ENCODE measurements at regions not wholly inside any gene's neighbourhood (a gene's known extent, or its start where the extent isn't known, plus 50 kb on each side); places are given as distances from the start of the nearest gene placed in this dataset.

DNA sequence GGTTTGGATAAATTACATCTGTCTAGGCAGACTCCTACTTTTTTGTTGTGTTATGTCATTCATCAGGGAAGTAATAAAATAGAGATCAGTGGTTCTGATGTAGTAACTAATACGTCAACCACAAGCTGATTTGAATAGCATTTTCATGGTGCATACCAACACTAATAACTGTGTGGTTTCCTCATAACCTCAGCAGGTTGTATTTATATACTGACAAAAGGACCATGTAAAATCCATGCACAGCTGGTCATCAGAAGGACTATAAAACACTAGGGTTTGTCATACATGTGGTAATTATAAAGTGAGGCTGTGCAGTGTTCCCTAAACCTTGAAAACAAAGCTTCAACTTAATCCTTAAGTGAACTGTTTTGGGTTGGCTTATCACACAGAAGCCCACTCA is 216.8 kb upstream of the RBMS3 start:
- no peak for DNase-seq (ENCODE audit: low spot score)

DNA sequence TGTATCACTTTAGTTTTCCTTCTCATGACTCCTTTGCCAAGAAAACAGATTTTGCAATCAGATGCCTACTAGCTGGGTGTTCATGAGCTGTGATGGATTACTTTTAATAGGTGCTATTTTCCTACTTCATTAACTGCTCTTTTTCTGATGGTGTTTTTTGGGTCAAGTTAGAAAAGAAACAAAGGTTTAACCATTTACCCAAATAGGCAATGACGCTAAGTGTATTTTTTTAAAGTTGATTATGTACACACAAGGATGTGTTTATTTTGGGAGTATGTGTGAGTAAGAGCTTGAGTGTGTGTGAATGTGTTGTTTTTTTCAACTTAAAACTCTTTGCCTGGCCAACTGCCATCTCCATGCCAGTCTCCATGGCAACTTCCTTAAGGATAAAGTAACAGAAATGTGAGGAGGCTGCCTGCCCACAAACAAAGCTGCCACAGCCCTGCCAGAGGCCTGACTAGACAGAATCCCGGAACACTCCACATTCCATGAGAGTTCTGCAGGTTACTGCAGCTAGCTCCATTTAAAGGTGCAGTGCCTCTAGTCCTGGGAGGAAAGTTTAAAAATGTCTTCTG is 215.6 kb upstream of the RBMS3 start:
- DNase-seq (ENCODE audit: low spot score), result peak; percentile 51

DNA sequence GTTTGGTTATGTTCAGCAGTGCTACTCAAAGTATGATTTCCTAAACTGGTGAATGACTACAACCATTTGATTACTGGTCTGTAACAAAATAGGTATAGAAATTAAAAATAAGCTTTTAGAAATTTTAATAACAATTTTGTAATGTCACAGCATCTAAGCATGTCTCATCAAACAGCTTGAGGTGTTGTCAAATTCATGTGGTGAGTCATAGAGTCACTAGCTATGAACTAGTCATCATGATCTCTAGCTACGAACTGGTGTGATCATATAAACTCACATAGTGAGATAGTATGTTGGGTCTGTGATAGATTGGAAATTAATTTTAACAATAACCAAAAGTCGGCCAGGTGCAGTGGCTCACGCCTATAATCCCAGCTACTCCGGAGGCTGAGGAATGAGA is 213.9 kb upstream of the RBMS3 start:
- DNase-seq (ENCODE audit: low spot score), result no peak

DNA sequence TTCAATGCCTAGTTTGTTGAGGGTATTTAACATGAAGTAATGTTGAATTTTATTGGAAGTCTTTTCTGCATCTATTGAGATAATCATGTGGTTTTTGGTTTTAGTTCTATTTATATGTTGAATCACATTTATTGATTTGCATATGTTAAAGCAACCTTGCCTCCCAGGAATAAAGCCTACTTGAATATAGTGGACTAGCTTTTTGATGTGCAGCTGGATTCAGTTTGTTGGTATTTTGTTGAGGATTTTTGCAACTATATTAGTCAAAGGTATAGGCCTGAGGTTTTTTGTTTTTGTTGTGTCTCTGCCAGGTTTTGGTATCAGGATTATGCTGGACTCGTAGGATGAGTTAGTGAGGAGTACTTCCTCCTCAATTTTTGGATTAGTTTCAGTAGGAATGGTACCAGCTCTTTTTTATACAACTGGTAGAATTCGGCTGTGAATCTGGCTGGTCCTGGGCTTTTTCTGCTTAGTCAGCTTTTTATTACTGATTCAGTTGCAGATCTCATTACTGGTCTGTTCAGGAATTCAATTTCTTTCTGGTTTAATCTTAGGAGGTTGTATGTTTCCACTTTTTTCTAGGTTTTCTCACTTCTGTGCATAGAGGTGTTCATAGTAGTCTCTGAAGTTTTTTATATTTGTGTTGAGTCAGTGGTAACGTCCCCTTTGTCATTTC is 209.8 kb upstream of the RBMS3 start:
- DNase-seq (ENCODE audit: low spot score), result no peak

DNA sequence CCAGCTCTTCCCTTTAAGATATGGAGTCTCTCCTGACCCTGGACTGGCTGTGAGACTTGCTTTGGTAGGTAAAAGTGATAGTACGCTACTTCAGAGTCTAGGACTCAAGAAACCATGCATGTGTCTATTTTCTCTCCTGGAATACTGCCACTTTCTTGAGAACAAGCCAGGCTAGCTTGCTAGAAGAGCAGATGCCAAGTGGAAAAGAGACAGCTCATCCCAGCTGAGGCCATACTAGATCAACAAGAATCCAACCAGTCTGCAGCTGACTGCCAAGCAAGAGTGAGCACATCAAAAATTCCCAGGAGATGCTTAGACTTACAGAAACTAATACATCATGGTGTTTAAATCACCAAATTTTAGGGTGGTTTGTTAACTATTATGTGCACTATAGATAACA is 208.3 kb upstream of the RBMS3 start:
- DNase-seq (ENCODE audit: low spot score), result no peak

DNA sequence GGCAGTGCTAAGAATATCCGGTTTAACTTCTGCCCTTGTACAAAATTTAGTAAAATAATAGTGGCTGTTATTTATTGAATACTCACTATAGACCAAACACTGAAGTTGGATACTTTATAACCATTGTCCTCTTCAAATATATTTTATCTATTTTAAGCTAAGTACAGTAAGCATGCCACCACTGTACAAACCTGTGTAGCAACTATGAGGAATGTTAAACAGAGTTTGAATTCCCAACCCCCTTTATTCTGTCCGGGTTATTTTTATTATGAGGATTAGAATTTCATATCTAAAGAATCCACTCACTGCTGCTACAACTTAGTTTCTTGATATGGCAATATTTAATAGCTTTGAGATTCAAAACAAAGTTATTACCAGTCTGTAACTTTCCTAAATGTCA is 203.5 kb upstream of the RBMS3 start:
- no peak for DNase-seq (ENCODE audit: low spot score)

DNA sequence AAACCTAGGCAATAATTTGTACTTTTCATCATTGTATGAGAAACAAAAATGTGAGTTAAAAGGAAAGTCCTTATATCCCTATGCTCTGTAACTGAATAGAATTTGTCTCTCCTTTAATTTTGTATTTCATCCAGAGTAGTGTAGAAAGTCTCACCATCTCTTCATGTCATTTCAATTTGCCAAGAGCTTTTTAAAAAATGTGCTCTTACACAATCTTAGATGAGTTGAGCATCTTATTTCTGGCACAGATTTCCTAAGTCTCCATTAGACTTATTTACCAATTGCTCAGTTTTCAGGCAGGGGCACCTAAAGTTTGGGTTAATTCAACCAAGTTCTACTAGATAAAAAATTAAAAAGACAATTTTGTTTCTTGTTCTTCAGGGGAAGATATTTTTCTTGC is 201.5 kb upstream of the RBMS3 start:
- DNase-seq (ENCODE audit: low spot score), result no peak

DNA sequence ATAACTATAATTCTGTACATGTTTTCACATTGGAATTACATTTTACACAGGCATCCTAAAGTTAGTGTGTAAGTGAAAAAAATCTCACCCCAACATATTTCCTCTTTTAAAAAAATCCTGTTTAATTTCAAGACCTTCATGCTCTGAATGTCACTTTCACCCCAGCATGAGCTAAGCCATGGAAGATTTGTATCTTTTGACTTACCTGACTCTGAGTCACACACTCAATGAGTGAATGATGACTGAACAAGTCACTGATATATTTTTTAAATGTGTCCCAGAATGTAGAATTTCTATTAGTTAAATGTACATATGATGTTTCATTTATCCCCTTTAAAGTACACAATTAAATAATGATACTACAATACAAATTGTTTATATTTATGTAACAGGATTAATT is 199.9 kb upstream of the RBMS3 start:
- DNase-seq (ENCODE audit: low spot score), result no peak

DNA sequence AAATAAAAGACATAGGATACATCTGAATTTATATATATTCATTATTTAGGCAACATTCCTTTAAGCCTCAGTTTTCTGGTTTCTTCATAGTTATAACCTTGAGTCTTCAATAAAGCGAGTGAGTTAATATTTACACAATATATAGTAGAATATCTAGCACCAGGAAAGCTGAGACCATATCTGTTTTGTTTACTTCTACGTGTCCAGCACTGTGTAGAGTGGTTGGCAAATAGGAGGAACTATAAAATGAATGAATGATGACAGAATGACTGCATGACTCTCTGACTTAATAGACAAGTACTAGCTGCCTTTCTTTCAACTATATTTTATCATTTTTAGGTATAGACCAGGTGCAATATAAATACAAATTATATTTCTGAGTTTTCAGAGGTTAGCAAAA is 197.8 kb upstream of the RBMS3 start:
- no peak for DNase-seq (ENCODE audit: low spot score)

DNA sequence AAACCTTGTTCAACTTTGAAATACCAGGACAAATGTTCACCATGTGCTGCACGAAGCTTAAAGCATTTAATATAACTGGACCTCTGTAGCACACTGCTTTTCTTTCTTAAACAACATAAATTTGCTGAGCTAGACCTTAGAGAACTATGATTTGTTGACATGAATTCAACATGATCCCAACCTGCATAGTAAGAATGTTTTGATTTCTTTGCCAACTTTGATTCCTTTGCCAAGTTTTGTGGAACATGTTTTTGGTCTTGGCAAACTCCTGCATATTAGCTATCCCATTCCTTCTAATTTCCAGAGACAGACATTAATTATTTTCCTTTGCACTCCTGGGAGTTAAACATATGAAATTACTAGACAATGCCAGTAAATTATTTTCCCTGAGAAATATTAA is 197.2 kb upstream of the RBMS3 start:
- DNase-seq (ENCODE audit: low spot score), result no peak

DNA sequence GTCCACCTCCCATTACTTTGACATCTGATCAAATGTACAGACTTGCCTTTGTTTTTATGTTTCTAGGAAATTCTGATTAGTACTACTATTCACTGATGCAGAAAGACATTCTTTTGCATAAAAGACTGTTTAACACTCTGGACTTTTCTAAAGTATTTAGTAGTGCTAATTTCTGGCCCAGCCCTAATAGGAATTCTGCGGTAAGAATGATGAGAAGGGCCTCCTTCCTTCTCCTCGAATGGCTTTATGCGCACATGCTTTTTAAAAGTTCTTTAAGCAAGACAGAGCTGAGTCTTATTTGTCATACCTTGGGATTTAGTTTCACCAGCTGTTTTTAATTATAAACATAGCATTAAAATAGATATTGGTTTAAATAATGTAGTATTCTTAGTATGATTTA is 192.3 kb upstream of the RBMS3 start:
- no peak for DNase-seq (ENCODE audit: low spot score)

DNA sequence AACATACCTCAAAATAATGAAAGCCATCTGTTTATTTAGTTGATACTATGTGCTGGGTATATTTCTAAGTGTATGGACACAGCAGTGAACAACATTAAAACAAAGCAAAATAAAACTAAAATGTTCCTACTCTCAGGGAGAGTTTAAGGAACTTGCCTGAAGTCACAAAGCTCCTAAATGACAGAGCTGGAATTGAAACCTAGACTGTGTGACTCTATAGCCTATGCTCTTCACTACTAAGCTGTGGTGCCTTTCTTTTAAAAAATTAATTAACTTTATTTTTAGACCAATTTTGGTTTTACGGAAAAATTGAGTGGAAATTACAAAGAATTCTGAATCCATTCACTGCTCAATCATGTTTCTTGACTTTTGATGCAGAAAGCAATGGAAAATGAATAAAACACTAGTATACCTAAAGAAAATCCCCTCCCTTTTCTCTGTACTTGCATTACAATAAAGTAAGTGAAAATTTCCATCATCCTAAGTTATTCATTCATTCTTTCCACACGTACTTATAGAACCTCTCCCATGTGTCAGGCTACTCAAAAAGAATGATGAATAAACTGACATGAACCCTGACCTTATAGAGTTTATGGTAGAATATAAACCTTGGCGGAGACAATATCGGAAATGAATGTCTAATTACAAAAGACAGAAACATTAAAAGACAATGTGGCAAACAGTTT is 189.8 kb upstream of the RBMS3 start:
- DNase-seq (ENCODE audit: low spot score), result no peak

DNA sequence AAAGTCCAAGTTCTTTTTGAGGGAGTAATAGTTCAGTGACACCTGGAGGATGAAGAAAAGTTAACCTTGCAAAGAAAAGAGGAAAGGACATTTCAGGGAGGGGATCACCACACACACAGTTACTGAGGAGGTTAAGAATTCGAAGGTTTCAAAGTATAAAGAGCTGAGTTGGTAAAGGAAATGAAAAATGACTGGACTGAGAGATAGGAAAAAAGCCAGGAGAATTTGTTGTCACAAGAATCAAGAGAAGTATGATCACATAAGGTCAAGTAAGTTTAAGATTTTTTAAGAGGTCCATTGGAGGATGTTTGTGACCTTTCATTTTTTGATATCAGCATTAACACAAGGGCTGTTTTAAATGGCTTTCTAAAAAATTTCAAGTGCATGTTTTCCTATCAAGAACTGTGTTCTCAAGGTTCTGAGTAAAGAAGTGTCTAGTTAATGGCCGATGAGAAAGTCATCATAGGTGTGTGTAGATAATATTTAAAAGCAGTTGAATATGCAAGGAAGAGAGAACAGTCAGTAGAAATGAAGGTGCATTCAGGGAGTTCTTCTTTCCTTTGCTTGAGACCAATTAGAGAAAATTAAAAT is 189.2 kb upstream of the RBMS3 start:
- no peak for DNase-seq (ENCODE audit: low spot score)

DNA sequence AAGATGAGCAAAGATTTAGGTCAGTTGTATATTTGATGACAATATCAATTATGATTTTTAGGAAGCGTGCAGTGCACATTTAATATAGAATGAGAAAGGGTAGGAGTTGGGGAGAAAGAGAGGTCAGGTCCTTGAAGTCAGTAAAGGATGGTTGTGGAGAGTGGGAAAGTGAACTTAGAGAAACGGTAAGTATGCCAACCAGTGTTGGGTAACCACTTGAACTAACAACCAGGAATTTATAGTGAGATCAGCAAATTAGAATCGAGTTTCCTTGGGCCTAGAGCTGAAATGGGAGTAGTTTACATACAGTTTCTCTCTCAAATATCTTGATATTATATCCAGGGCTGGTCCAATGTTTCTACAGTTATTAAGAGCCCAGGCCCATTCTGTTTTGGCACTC is 188.5 kb upstream of the RBMS3 start:
- no peak for DNase-seq (ENCODE audit: low spot score)

DNA sequence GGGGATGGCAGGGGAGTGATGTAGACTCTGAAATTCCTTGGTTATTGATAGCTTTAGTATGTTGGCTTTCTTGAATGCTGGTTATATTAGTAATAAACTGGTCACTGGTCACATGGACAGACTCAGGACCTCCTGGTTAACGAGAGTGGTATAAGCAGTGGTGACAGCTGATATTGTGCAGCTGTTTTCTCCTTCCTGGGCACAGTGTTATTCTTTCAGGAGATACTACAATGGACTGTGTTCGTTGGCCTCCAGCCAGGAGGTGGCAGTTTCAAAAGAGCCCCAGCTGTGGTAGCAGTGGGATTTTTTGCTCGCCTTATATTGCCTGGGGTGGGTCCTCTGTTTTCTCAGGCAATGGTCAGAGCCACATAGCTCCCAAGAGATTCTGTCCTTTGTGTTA is 181.6 kb upstream of the RBMS3 start:
- no peak for DNase-seq (ENCODE audit: low spot score)

DNA sequence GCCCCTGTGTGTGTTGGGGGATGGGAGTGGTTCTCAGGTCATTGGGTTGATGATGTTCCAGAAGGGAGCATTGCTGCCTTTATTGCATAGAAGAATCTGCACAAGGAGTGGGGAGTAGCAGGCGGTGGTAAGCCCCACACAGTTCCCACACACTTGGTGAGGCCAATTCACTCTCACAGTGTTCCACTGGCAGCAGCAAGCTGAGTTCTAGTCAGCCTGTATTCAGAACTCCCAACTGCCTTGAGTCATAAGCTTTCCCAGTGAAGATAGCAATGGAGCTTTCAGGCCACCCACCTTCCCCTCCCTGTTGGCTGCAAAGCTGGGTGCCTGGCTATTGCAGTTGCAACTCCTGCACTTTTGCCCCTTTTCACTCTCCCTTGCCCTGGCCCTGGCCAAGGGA is 181.1 kb upstream of the RBMS3 start:
- no peak for DNase-seq (ENCODE audit: low spot score)

DNA sequence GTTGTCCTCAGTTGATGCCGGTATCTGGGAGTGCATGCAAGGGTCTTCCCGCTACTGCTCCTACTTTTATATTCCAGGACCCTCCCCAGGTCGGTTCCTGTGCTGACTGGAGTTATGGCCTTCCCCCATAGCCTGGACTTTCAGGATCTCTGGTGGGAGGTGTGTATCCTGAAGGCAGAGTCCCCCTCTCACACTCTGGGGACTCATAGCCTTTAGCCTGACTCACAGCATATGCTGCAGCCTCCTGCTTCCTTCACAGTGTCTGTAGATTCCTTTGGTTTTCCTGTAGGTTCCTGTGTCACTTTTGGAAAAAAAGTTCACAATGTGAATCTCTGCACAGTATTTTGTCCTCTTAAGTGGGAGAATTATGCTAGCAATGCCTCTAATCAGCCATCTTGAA is 180.6 kb upstream of the RBMS3 start:
- DNase-seq (ENCODE audit: low spot score), result no peak

DNA sequence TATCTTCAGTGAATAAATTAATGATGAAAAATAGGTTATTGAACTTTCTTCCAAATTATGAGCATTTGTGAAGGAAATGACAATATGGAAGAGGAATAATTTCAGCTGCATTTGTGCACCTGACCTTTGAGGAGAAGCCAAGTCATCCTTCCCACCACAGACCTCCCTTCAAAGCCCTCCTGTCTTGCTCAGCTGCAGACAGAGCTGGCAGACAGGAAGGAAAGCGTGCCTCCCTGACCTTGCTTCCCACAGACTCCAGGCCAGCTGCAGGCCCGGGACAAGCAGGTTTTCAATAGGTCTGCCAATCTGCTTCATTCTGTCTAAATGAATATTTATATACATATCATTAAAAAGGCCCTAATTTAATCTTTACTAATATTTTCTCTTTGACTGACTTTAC is 152.9 kb upstream of the RBMS3 start:
- DNase-seq (ENCODE audit: low spot score), result no peak

DNA sequence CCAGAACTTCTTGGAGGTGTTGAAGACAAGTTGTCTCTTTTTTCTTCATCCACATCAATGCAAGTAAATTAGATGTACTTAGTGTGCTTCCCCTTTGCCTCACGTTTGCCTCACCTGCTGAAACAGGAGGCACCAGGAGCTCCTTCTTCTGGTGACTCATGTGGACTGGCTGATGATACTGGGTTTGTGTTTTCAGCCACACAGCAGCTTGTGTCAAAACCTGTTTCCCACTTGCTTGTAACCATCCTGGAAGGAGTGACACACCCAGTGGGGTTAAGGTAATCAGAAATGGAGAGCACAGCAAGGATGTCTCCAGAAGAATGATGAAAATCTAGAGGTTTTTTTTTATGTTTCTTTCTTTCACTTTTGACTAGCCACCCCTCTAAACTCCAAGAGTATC is 143.3 kb upstream of the RBMS3 start:
- DNase-seq (ENCODE audit: low spot score), result no peak

DNA sequence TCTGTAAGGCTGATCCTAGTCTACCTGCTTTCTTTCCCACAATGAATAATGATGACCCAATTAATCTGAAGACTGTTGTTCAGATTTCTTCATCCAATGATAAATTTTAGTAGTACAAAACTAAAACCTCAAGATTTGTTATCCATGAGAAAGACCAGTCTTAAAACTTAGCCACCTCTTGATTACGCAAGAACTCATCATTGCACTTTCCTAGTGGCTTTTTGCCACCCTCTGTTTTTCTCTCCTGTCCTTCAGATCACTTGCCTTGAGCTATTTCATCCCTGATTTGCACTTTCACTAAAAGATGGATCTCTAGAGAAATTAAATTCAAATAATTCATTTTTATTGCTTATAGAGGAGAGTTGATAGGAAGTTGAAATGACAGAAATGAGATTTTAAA is 142.7 kb upstream of the RBMS3 start:
- DNase-seq (ENCODE audit: low spot score), result no peak

DNA sequence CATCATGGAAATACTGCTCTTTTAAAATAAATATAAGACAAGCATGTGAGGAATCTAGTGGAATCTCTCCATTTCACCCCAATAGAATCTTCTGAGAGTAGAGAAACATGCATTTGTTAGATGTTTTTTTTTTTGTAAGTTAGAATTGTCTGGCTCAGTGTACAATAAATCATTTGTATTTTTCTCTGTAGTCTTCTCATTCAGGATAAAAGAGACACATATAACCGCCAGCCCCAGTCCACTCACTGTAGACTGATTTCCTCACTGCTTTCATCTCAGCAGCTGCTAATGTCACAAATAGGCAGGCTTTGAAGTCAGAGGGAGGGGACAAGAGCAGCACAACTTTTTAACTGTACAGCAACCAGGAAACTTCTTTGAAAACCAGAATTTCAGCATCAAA is 140.2 kb upstream of the RBMS3 start:
- peak; percentile 50 for DNase-seq (ENCODE audit: low spot score)

DNA sequence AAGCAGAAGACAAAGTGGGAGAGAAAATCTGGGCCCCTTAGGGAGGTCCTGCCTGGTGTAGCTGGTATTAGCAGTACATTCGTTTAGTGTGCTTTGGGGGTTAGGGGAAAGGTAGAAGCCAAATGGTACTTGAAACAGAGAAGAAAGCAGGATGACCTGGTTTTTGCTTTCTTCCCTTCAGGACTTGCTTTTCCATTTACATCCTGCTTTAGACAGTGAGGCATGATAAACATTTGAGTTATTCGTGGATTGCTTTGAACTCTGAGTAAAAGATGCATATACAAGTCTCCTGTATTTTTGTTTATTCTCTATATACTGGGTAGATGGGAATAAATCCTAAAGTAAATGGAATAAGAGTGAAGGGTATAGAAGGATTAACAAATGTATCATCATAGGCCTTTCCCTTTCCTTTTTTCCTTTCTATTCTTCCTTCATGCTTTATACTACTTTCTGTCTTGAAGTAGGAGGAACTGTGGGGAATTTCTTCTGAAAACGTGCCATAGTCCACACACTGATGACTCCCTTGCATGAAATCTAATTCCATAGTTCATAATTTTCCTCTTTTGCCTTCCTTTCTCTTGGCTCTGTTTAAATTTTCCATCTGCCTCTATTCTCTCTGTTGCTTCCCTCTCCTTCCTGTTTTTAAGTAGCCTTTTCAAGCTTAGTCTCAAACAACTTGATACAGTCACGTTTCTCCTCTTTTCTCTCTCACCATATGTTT is 139.5 kb upstream of the RBMS3 start:
- no peak for DNase-seq (ENCODE audit: low spot score)

DNA sequence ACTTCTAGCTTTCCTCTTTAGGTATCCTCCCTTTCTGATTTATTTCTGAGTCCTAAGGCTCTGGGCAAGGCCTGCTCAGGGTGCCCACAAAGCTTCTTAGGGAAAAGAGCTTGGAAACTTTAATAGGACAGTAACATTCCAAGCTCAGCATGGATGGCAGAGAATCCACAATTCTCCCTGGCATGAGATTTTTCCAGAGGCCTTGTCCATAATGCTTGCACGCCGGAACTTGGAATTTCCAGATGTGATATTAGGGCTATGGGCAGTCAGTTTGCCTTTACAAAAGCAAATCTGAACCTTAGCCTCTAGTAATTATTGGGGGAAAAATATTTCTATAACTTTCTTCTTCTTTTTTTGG is 139.0 kb upstream of the RBMS3 start:
- no peak for DNase-seq (ENCODE audit: low spot score)
